ENCODE measurements at regions not wholly inside any gene's neighbourhood (a gene's known extent, or its start where the extent isn't known, plus 50 kb on each side); places are given as distances from the start of the nearest gene placed in this dataset.

DNA sequence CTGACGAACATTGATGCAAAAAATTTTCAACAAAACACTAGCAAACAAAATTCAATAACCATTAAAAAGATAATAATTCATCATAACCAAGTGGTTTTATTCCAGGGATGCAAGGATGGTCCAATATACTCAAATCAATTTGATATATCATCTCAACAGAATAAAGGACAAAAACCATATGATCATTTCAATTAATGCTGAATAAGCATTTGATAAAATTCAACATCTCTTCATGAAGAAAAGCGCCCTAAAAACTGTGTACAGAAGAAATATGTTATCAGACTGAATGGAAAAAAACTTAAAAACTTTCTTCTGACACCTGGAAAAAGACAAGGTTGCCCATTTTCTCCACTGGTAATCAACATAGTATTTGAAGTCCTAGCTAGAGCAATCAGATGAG is 720.3 kb upstream of the RGMB start:
- H3K4me3 ChIP-seq (ENCODE audit: control extremely low read depth in 1 of 5, extremely low read depth in 1 of 5, insufficient read depth in 1 of 5, low read depth in 2 of 5, low read length in 4 of 5) = no peak overlapping the region
- H3K36me3 ChIP-seq (replicated peaks in 1 of 2; ENCODE audit: control extremely low read depth in 1 of 2, control insufficient read depth in 1 of 2, extremely low read depth in 1 of 2, insufficient read depth in 2 of 2, low read length in 1 of 2) = no peaks in the 10 kb centered on the region
- H3K9me3 ChIP-seq (ENCODE audit: control extremely low read depth in 1 of 3, control insufficient read depth in 2 of 3, insufficient read depth in 1 of 3, low read length in 2 of 3) = no peaks in the 10 kb centered on the region
- WGBS (ENCODE audit: insufficient coverage) = 100% methylated on average over 1 of the region's 2 CpGs
- Mint-ChIP-seq H3K4me3 (no peak overlapping the region), H3K4me1 (no peaks in the 10 kb centered on the region), H3K27ac (no peak overlapping the region), H3K27me3 (no peaks in the 10 kb centered on the region), H3K9me3 (ENCODE audit: insufficient read depth) (no peaks in the 10 kb centered on the region)
- no peak for ATAC-seq (ENCODE audit: low read depth)
- CTCF ChIA-PET = no interaction called here
- no peak overlapping the region for H3K4me2 ChIP-seq (replicated peaks; ENCODE audit: low read depth, low read length, poor library complexity, severe bottlenecking)
- no peaks in the 10 kb centered on the region for H3K4me1 ChIP-seq (ENCODE audit: control insufficient read depth in 2 of 2, insufficient read depth in 2 of 2, low read length in 2 of 2)
- no peak for DNase-seq
- H3K9ac ChIP-seq (ENCODE audit: low read length) = no peak overlapping the region
- no peak overlapping the region for H3K27ac ChIP-seq (ENCODE audit: low read length in 2 of 2)
- TF ChIP-seq, protein P1, sequence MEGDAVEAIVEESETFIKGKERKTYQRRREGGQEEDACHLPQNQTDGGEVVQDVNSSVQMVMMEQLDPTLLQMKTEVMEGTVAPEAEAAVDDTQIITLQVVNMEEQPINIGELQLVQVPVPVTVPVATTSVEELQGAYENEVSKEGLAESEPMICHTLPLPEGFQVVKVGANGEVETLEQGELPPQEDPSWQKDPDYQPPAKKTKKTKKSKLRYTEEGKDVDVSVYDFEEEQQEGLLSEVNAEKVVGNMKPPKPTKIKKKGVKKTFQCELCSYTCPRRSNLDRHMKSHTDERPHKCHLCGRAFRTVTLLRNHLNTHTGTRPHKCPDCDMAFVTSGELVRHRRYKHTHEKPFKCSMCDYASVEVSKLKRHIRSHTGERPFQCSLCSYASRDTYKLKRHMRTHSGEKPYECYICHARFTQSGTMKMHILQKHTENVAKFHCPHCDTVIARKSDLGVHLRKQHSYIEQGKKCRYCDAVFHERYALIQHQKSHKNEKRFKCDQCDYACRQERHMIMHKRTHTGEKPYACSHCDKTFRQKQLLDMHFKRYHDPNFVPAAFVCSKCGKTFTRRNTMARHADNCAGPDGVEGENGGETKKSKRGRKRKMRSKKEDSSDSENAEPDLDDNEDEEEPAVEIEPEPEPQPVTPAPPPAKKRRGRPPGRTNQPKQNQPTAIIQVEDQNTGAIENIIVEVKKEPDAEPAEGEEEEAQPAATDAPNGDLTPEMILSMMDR (IDR thresholded peaks at IDR 0.05) = no peak
- TF ChIP-seq EZH2 (IDR thresholded peaks at IDR 0.05; ENCODE audit: borderline replicate concordance, insufficient read depth, low read depth, low read length, poor library complexity, severe bottlenecking) = no peak
- H4K20me1 ChIP-seq (ENCODE audit: control insufficient read depth, insufficient read depth, low read length, poor library complexity, severe bottlenecking) = no peaks in the 10 kb centered on the region
- no peaks in the 10 kb centered on the region for H3K79me2 ChIP-seq (ENCODE audit: control insufficient read depth, insufficient read depth, low read length)
- no peak overlapping the region for H2AFZ ChIP-seq (ENCODE audit: insufficient read depth, low read depth, low read length, poor library complexity, severe bottlenecking)
- no peaks in the 10 kb centered on the region for H3K27me3 ChIP-seq (replicated peaks in 1 of 4; ENCODE audit: control extremely low read depth in 1 of 4, control insufficient read depth in 3 of 4, insufficient read depth in 4 of 4, low read length in 3 of 4)
- POLR2A ChIA-PET = no interaction called here
- intact Hi-C loops (cut with micrococcal nuclease) = no loop called here

DNA sequence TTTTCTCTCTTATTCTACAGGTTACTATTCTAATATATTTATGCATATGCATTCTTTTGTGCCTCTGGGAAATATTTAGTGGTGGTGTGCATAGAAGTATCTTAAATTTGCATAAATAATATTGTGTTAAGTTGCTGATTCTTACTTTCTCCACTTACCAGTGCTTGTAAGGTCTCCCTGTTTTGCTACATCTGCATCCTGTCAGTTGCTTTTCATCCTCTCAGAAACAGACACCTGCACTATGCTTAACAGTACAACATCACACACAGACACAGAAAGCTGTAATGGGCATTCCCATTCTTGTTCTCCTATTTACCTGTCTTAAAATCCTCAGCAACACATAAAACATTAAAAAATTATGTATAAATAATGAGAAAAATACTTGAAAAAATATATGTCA is 713.3 kb upstream of the RGMB start:
- Histone ChIP-seq H3K4me1 (ENCODE audit: control insufficient read depth in 2 of 2, insufficient read depth in 2 of 2, low read length in 2 of 2) (no peaks in the 10 kb centered on the region), H3K4me2 (replicated peaks; ENCODE audit: low read depth, low read length, poor library complexity, severe bottlenecking) (no peak overlapping the region), H3K9me3 (ENCODE audit: control extremely low read depth in 1 of 3, control insufficient read depth in 2 of 3, insufficient read depth in 1 of 3, low read length in 2 of 3) (no peaks in the 10 kb centered on the region), H3K36me3 (replicated peaks in 1 of 2; ENCODE audit: control extremely low read depth in 1 of 2, control insufficient read depth in 1 of 2, extremely low read depth in 1 of 2, insufficient read depth in 2 of 2, low read length in 1 of 2) (no peaks in the 10 kb centered on the region), H2AFZ (ENCODE audit: insufficient read depth, low read depth, low read length, poor library complexity, severe bottlenecking) (no peak overlapping the region), H4K20me1 (ENCODE audit: control insufficient read depth, insufficient read depth, low read length, poor library complexity, severe bottlenecking) (no peaks in the 10 kb centered on the region), H3K27ac (ENCODE audit: low read length in 2 of 2) (no peak overlapping the region), H3K4me3 (ENCODE audit: control extremely low read depth in 1 of 5, extremely low read depth in 1 of 5, insufficient read depth in 1 of 5, low read depth in 2 of 5, low read length in 4 of 5) (no peak overlapping the region), H3K79me2 (ENCODE audit: control insufficient read depth, insufficient read depth, low read length) (no peaks in the 10 kb centered on the region), H3K27me3 (replicated peaks in 1 of 4; ENCODE audit: control extremely low read depth in 1 of 4, control insufficient read depth in 3 of 4, insufficient read depth in 4 of 4, low read length in 3 of 4) (no peaks in the 10 kb centered on the region), H3K9ac (ENCODE audit: low read length) (no peak overlapping the region)
- Mint-ChIP-seq H3K27me3 (no peaks in the 10 kb centered on the region), H3K9me3 (ENCODE audit: insufficient read depth) (no peaks in the 10 kb centered on the region), H3K4me1 (no peaks in the 10 kb centered on the region), H3K27ac (no peak overlapping the region), H3K4me3 (no peak overlapping the region)
- no peak for TF ChIP-seq EZH2 (IDR thresholded peaks at IDR 0.05; ENCODE audit: borderline replicate concordance, insufficient read depth, low read depth, low read length, poor library complexity, severe bottlenecking)
- TF ChIP-seq, protein P1 (IDR thresholded peaks at IDR 0.05) = no peak
- DNase-seq (no peak), ATAC-seq (ENCODE audit: low read depth) (no peak)
- ChIA-PET CTCF (no interaction called here), POLR2A (no interaction called here)
- intact Hi-C loops (cut with micrococcal nuclease) = no loop called here
